SK-N-SH (cell line): ENCODE measurements at regions not wholly inside any gene's neighbourhood (a gene's known extent, or its start where the extent isn't known, plus 50 kb on each side); places are given as distances from the start of the nearest gene placed in this dataset.

Source experiments
- CTCF ChIA-PET: fragments of 300-600, 350-600 bp; formaldehyde crosslinking; extraction: SDS; loops from one replicate; lab custom pipeline; 2021; lab: Yijun Ruan, JAX
- POLR2A ChIA-PET: fragments of 350-600 bp; sonication (Branson Sonifier 250); formaldehyde crosslinking; extraction: SDS; loops from one replicate; lab custom pipeline; 2020; ENCODE audit warnings: antibody characterized with exemption, inconsistent platforms; lab: Yijun Ruan, JAX
- DNase-seq: peaks from one replicate; pipeline ENCODE4 v3.0.0; 2012
- H2AFZ ChIP-seq: fragments of 200-600 bp; sonication (generic); 2 replicates; pipeline ENCODE4 v1.8.1; 2016; ENCODE audit warnings: antibody characterized with exemption, mild to moderate bottlenecking, low read depth
- H3F3A ChIP-seq: fragments of 200-600 bp; sonication (generic); replicated peaks from 2 replicates; pipeline ENCODE3; 2016; ENCODE audit warnings: antibody characterized with exemption, mild to moderate bottlenecking; ENCODE audit not compliant: insufficient read depth
- H3K27ac ChIP-seq, 2 experiments: fragments of 200-500 bp in 1 of 2; fragments of 200-600 bp in 1 of 2; sonication (Bioruptor generic) in 1 of 2; sonication (generic), shearing (Covaris generic) in 1 of 2; 2 replicates each; pipeline versions ENCODE4 v1.5.1 to v1.6.1; 2014 to 2016; ENCODE audit warnings: low read depth in 2 of 2, inconsistent platforms in 1 of 2, low read length in 1 of 2, mild to moderate bottlenecking in 1 of 2, mixed read lengths in 1 of 2
- H3K27me3 ChIP-seq: fragments of 200-600 bp; sonication (generic), shearing (Covaris generic); 2 replicates; pipeline ENCODE4 v1.6.1; 2016; ENCODE audit warnings: mixed run types; ENCODE audit not compliant: insufficient read depth
- H3K36me3 ChIP-seq, 2 experiments: fragments of 200-500 bp in 1 of 2; fragments of 200-600 bp in 1 of 2; sonication (Bioruptor generic) in 1 of 2; sonication (generic) in 1 of 2; replicated peaks in 1 of 2; 2 replicates each; pipeline versions ENCODE3 to v1.5.1; 2014 to 2016; ENCODE audit warnings: low read length in 1 of 2, mild to moderate bottlenecking in 1 of 2; ENCODE audit not compliant: insufficient read depth in 2 of 2, control insufficient read depth in 1 of 2
- H3K4me1 ChIP-seq, 2 experiments: fragments of 200-500 bp in 1 of 2; fragments of 200-600 bp in 1 of 2; sonication (Bioruptor generic) in 1 of 2; sonication (generic), shearing (Covaris generic) in 1 of 2; 2 replicates each; pipeline versions ENCODE4 v1.5.1 to v1.6.1; 2014 to 2016; ENCODE audit warnings: low read depth in 1 of 2, low read length in 1 of 2, mixed run types in 1 of 2; ENCODE audit not compliant: insufficient read depth in 2 of 2, control insufficient read depth in 1 of 2
- H3K4me2 ChIP-seq: fragments of 200-600 bp; sonication (generic), shearing (Covaris generic); 2 replicates; pipeline ENCODE4 v1.6.1; 2017; ENCODE audit warnings: mixed run types
- H3K4me3 ChIP-seq, 2 experiments: fragments of 200-500 bp in 1 of 2; fragments of 200-600 bp in 1 of 2; sonication (Bioruptor generic) in 1 of 2; sonication (generic), shearing (Covaris generic) in 1 of 2; 2 replicates each; pipeline versions ENCODE4 v1.5.1 to v1.8.1; 2014 to 2016; ENCODE audit warnings: low read depth in 2 of 2, inconsistent platforms in 1 of 2, low read length in 1 of 2, mild to moderate bottlenecking in 1 of 2, mixed read lengths in 1 of 2, moderate library complexity in 1 of 2
- H3K79me2 ChIP-seq: fragments of 200-600 bp; sonication (generic); 2 replicates; pipeline ENCODE4 v1.8.1; 2017; ENCODE audit warnings: mild to moderate bottlenecking; ENCODE audit not compliant: insufficient read depth
- H3K9ac ChIP-seq: fragments of 200-600 bp; sonication (generic); 2 replicates; pipeline ENCODE4 v1.6.1; 2017; ENCODE audit warnings: mixed run types
- H3K9me2 ChIP-seq: fragments of 200-600 bp; sonication (generic); 2 replicates; pipeline ENCODE4 v1.6.1; 2017; ENCODE audit warnings: mixed run types
- H3K9me3 ChIP-seq: fragments of 200-600 bp; sonication (generic); 2 replicates; pipeline ENCODE4 v1.6.1; 2017; ENCODE audit warnings: mixed run types, mild to moderate bottlenecking, moderate library complexity
- H4K20me1 ChIP-seq: fragments of 200-600 bp; sonication (generic); 2 replicates; pipeline ENCODE4 v1.6.1; 2017; ENCODE audit warnings: mild to moderate bottlenecking, mixed run types; ENCODE audit not compliant: insufficient read depth
- ELF1 ChIP-seq: IDR thresholded peaks from 2 replicates; pipeline ENCODE4 v1.4.0; 2012
- EP300 ChIP-seq, 2 experiments: IDR thresholded peaks; 2 replicates each; pipeline versions ENCODE4 v1.4.0 to v1.6.1; 2012; ENCODE audit warnings: borderline replicate concordance in 1 of 2, low read depth in 1 of 2, low read length in 1 of 2
- FOSL2 ChIP-seq: IDR thresholded peaks from 2 replicates; pipeline ENCODE4 v1.4.0; 2012; ENCODE audit warnings: low read depth, mild to moderate bottlenecking, moderate library complexity, borderline replicate concordance
- FOXJ3 ChIP-seq: sonication (generic); formaldehyde crosslinking; IDR thresholded peaks from 2 replicates; pipeline ENCODE4 v1.5.1; 2020; ENCODE audit warnings: mild to moderate bottlenecking, missing genetic modification reagents
- FOXM1 ChIP-seq: IDR thresholded peaks from 2 replicates; pipeline ENCODE4 v1.4.0; 2012; ENCODE audit warnings: low read depth, mild to moderate bottlenecking
- MAX ChIP-seq: IDR thresholded peaks from 2 replicates; pipeline ENCODE4 v1.4.0; 2012; ENCODE audit warnings: low read depth
- MEF2A ChIP-seq: IDR thresholded peaks from 2 replicates; pipeline ENCODE4 v1.4.0; 2012; ENCODE audit warnings: low read depth, borderline replicate concordance
- NRF1 ChIP-seq: IDR thresholded peaks from 2 replicates; pipeline ENCODE4 v1.6.1; 2012; ENCODE audit warnings: low read depth, mild to moderate bottlenecking, low read length
- RAD21 ChIP-seq: IDR thresholded peaks from 2 replicates; pipeline ENCODE4 v1.6.1; 2012; ENCODE audit warnings: mild to moderate bottlenecking, low read length
- RFX5 ChIP-seq: IDR thresholded peaks from 2 replicates; pipeline ENCODE4 v1.6.1; 2012; ENCODE audit warnings: mild to moderate bottlenecking, improper control_type of control experiment, low read length
- RXRA ChIP-seq: IDR thresholded peaks from 2 replicates; pipeline ENCODE4 v1.4.0; 2012; ENCODE audit warnings: low read depth, mild to moderate bottlenecking, borderline replicate concordance
- SMC3 ChIP-seq: IDR thresholded peaks from 2 replicates; pipeline ENCODE4 v1.6.1; 2012; ENCODE audit warnings: low read depth, low read length, improper control_type of control experiment
- TCF12 ChIP-seq: IDR thresholded peaks from 2 replicates; pipeline ENCODE4 v1.4.0; 2012
- USF2 ChIP-seq: fragments of 150-350 bp; IDR thresholded peaks from 2 replicates; pipeline ENCODE4 v1.6.1; 2017; ENCODE audit warnings: antibody characterized with exemption, low read length, low read depth, borderline replicate concordance
- WGBS: methylation state at CpG from one replicate; pipeline ENCODE4 v1.1.6; 2017; ENCODE audit warnings: low lambda C conversion rate; 5-methylcytosine and 5-hydroxymethylcytosine counted together
- TF ChIP-seq, protein P1 (sequence below): IDR thresholded peaks from 2 replicates; pipeline ENCODE4; 2012

DNA sequence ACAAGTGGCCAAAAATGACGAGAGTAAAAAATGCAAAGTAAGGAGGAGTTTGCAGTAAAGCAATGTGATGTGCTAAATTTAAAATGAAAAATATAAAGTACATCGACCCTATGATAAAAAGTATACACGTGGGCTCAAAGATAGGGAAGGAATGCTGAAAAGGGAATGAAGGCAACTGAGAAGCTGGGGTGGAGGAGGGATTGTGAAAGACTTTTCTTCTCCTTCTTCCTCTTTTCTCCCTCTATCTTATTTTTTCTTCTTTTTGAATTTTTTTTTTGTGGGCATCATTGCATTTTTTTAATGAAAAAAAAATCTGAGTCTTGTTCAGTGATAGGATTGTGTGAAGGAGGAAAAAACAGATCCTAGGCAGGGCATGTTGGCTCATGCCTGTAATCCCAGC lies 57.6 kb upstream of the STK17B start:
- H3K79me2 ChIP-seq: peaks cover 16% of the 10 kb centered on the region
- POLR2A ChIA-PET: no interaction called here
- CTCF ChIA-PET: interaction anchor here (0.7 kb wide), 1 partner anchor 86 kb away, joined by 3 read pairs; no protein-coding TSS in a partner anchor
- no peaks in the 10 kb centered on the region for H3K9me2 ChIP-seq
- H3F3A ChIP-seq: peaks cover 25% of the 10 kb centered on the region
- no peak overlapping the region for H3K4me3 ChIP-seq
- no peak overlapping the region for H2AFZ ChIP-seq
- no peak overlapping the region for H3K4me2 ChIP-seq
- no peak overlapping the region; a peak in 1 of 4 replicates for H3K27ac ChIP-seq
- peaks cover 0 to 32% of the 10 kb centered on the region in 2 experiments; a peak in 3 of 4 replicates for H3K4me1 ChIP-seq
- WGBS: 82% methylated on average over 3 of the region's 3 CpGs
- H3K36me3 ChIP-seq: peaks cover 0 to 58% of the 10 kb centered on the region in 2 experiments
- no peaks in the 10 kb centered on the region for H3K27me3 ChIP-seq
- no peak overlapping the region for H3K9ac ChIP-seq
- no peak for DNase-seq
- no peaks in the 10 kb centered on the region for H4K20me1 ChIP-seq
- TF ChIP-seq EP300 (IDR thresholded peaks at IDR 0.05; ENCODE audit: borderline replicate concordance in 1 of 2, low read depth in 1 of 2, low read length in 1 of 2) (no peak), USF2 (no peak)
- TF ChIP-seq, all 33 proteins: peak for 0
- no peaks in the 10 kb centered on the region for H3K9me3 ChIP-seq

GRCh38 chr2:196230061-196230854 lies 58.9 kb upstream of the STK17B start:
- CTCF ChIA-PET: no interaction called here
- Histone ChIP-seq H3K36me3 (peaks cover 0 to 48% of the 10 kb centered on the region in 2 experiments), H2AFZ (no peak overlapping the region), H3K9me2 (no peaks in the 10 kb centered on the region), H3K79me2 (peaks cover 10% of the 10 kb centered on the region), H3K27ac (no peak overlapping the region), H3F3A (peaks cover 37% of the 10 kb centered on the region), H3K9ac (no peak overlapping the region), H3K4me2 (no peak overlapping the region), H4K20me1 (no peaks in the 10 kb centered on the region), H3K9me3 (no peaks in the 10 kb centered on the region), H3K27me3 (no peaks in the 10 kb centered on the region), H3K4me3 (no peak overlapping the region), H3K4me1 (peaks cover 0 to 40% of the 10 kb centered on the region in 2 experiments; a peak in 2 of 4 replicates)
- no peak for TF ChIP-seq MAX
- no peak for TF ChIP-seq TCF12
- TF ChIP-seq NRF1: no peak
- no peak for TF ChIP-seq RXRA
- no peak for TF ChIP-seq MEF2A
- TF ChIP-seq FOXM1: no peak
- TF ChIP-seq FOSL2: no peak
- no peak for TF ChIP-seq FOXJ3
- TF ChIP-seq ELF1: no peak
- TF ChIP-seq, protein P1, sequence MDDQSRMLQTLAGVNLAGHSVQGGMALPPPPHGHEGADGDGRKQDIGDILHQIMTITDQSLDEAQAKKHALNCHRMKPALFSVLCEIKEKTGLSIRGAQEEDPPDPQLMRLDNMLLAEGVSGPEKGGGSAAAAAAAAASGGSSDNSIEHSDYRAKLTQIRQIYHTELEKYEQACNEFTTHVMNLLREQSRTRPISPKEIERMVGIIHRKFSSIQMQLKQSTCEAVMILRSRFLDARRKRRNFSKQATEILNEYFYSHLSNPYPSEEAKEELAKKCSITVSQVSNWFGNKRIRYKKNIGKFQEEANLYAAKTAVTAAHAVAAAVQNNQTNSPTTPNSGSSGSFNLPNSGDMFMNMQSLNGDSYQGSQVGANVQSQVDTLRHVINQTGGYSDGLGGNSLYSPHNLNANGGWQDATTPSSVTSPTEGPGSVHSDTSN: no peak
- no peak for TF ChIP-seq SMC3
- TF ChIP-seq RAD21: no peak
- TF ChIP-seq RFX5: no peak
- DNase-seq: no peak
- 91% methylated on average over 13 of the region's 13 CpGs for WGBS
- POLR2A ChIA-PET: no interaction called here
